ENCODE measurements at regions not wholly inside any gene's neighbourhood (a gene's known extent, or its start where the extent isn't known, plus 50 kb on each side); places are given as distances from the start of the nearest gene placed in this dataset.
"Not testable (repeated sequence)": the region's sequence is repeated elsewhere in the genome, so short reads cannot be mapped to it uniquely, and the experiment has no call there.

DNA sequence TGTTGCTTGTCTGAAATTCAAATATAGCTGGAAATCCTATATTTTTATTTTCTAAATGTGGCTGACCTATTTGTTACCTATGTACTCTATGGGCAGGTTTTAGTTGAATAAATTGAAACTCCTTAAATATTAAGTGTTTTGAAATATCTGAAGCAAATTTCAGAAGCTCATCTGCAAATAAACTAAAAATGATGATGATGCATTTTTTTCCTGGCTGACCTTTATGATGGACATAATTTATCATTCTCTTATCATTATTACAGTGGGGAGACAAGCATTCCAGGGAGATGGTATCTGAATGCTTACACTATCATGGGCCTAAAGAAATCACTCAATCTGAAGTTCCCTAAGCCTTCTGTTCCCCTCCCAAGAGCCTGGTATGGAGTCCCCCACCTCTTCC, 1225.2 kb downstream of the AACS start:
- DNase-seq (ENCODE audit: low spot score), result no peak
- TF ChIP-seq, protein P1, sequence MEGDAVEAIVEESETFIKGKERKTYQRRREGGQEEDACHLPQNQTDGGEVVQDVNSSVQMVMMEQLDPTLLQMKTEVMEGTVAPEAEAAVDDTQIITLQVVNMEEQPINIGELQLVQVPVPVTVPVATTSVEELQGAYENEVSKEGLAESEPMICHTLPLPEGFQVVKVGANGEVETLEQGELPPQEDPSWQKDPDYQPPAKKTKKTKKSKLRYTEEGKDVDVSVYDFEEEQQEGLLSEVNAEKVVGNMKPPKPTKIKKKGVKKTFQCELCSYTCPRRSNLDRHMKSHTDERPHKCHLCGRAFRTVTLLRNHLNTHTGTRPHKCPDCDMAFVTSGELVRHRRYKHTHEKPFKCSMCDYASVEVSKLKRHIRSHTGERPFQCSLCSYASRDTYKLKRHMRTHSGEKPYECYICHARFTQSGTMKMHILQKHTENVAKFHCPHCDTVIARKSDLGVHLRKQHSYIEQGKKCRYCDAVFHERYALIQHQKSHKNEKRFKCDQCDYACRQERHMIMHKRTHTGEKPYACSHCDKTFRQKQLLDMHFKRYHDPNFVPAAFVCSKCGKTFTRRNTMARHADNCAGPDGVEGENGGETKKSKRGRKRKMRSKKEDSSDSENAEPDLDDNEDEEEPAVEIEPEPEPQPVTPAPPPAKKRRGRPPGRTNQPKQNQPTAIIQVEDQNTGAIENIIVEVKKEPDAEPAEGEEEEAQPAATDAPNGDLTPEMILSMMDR (IDR thresholded peaks at IDR 0.05; ENCODE audit: extremely low read depth, insufficient read depth, missing control alignments), result no peak
- in situ Hi-C loops (cut with MboI; ENCODE audit: low pct_unique_long_range_greater_than_20kb, low sequenced_read_pairs, unreplicated experiment), result no loop called here

DNA sequence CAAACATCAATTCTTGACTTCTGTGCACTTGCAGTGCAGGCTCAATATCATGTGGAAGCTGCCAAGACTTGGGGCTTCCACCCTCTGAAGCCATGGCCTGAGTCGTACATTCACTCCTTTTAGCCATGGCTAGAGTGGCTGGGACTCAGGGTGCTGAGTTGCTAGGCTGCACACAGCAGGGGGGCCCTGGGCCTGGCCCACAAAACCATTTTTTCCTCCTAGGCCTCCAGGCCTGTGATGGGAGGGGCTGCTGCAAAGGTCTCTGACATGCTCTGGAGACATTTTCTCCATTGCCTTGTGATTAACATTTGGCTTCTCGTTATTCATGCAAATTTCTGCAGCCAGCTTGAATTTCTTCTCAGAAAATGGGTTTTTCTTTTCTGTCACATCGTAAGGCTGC, 1226.8 kb downstream of the AACS start:
- in situ Hi-C loops (cut with MboI; ENCODE audit: low pct_unique_long_range_greater_than_20kb, low sequenced_read_pairs, unreplicated experiment); DNase-seq (ENCODE audit: low spot score): not testable (repeated sequence)

DNA sequence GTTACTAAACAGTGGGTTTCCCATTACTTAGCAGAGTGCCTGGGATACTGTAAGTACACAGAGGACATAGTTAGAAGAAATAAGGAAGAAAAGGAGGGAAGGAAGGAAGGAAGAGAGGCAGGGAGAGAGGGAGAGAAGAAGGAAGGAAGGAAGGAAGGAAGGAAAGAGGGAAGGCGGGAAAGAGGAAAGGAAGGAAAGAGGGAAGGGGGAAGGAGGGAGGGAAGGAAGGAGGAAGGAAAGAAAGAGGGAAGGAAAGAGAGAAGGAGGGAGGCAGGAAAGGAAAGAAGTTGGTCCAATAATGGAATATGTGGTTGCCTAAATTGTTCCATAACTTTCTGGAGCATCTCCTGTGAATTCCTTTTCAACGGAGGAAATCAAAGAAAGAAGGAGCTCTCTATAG, 1230.4 kb downstream of the AACS start:
- TF ChIP-seq, protein P1 (IDR thresholded peaks at IDR 0.05; ENCODE audit: extremely low read depth, insufficient read depth, missing control alignments), result no peak
- in situ Hi-C loops (cut with MboI; ENCODE audit: low pct_unique_long_range_greater_than_20kb, low sequenced_read_pairs, unreplicated experiment), result no loop called here
- no peak for DNase-seq (ENCODE audit: low spot score)

DNA sequence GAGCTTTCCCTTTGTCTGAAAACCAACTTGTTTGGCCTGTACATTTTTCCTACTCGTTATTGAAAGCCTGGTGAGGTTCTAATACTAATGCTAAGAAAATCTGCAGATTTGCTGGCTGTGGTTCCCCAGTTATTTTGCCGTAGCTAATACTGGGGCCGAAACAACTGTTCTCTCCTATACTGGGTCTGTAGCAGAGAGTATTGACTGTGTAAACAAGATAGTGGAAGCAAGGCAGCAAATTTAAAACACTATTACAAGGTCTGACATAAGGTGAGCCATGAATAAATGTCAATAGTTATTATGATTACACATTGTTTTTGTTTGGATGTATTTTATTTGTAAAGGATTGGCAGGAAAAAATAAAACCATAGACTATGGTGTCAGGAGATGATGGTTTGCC, 1244.0 kb downstream of the AACS start:
- DNase-seq (ENCODE audit: low spot score), result no peak
- TF ChIP-seq, protein P1 (IDR thresholded peaks at IDR 0.05; ENCODE audit: extremely low read depth, insufficient read depth, missing control alignments), result no peak
- in situ Hi-C loops (cut with MboI; ENCODE audit: low pct_unique_long_range_greater_than_20kb, low sequenced_read_pairs, unreplicated experiment), result no loop called here

DNA sequence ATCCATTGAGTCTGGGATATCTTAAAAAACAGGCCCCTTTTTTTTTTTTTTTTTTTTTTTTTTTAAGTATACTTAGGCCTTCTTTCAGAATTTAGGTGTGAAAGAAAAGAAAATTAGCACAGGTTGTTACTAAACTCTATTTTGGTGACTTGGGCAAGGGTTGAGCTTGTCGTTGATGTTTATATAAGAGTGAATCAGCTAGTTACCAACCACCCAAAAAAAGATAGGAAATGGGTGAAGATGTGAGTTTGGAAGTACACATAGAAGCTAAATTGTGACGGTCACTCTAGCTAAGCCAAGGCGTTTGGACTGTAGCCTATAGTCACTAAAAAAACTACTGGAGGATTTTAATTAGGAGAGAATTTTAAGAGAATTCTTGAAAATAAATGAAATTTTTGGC, 1247.2 kb downstream of the AACS start:
- in situ Hi-C loops (cut with MboI; ENCODE audit: low pct_unique_long_range_greater_than_20kb, low sequenced_read_pairs, unreplicated experiment), result no loop called here
- TF ChIP-seq, protein P1 (IDR thresholded peaks at IDR 0.05; ENCODE audit: extremely low read depth, insufficient read depth, missing control alignments), result no peak
- no peak for DNase-seq (ENCODE audit: low spot score)

DNA sequence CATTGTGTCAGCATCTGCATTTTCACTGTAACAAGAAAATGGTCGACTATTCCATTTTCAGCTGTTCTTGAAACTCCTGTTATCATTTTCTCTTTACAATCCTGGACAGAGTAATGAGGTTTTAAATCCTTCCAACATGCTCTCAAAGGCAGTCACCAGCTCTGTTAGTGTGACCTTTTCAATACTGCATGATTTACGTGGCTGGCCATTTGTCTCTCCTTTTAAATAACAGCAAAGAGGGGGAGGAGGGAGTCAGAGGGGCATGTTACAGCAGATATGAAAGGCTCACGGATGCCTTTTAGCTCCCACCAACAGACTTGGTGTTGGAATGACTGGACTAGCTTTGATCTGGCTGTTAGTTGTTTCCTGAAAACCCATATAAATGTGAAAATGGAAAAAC, 1251.2 kb downstream of the AACS start:
- TF ChIP-seq, protein P1 (IDR thresholded peaks at IDR 0.05; ENCODE audit: extremely low read depth, insufficient read depth, missing control alignments), result no peak
- in situ Hi-C loops (cut with MboI; ENCODE audit: low pct_unique_long_range_greater_than_20kb, low sequenced_read_pairs, unreplicated experiment), result no loop called here
- no peak for DNase-seq (ENCODE audit: low spot score)

DNA sequence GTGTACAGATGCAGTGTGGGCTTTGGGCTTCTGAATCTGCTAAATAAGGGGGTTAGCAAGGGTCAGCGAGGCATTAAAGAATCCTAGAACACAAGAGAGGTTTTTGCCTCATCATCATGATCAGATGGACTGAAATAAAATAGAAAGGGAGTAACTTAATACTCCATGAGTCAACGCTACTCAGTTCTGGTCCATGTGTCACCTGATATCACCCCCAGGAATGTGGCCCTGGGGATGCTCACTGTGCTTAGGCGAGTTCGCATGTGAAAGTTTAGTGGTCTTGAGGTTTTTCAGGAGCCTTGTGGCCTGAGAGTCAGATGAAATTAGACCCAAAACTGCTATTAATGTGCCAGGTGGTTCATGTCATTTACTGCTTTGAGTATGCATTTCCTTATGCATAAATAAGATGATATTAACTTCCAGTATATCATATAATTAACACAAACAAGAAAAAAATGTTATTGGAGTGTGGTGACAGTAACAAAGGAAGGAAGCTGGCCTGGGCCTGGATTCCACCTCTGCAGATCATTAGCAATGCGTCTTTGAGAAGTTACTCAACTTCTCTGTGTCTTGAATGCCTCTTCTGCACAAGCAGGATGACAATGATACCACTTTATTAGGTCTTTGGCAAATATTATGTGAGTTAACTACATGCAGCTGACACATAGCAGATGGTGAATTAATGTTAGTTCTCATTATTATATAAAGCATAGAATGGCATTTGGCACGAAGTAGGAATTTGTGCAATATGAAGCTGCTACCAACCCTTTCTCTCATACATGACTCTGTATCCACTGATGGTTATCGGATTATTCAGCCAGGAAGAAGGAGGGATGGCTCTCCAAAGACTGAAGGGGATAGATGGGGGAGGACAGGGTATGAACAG, 1272.6 kb downstream of the AACS start:
- no peak for DNase-seq (ENCODE audit: low spot score)
- TF ChIP-seq, protein P1 (IDR thresholded peaks at IDR 0.05; ENCODE audit: extremely low read depth, insufficient read depth, missing control alignments), result no peak
- in situ Hi-C loops (cut with MboI; ENCODE audit: low pct_unique_long_range_greater_than_20kb, low sequenced_read_pairs, unreplicated experiment), result no loop called here

Measured in GM13977 (cell line).